ENCODE measurements at regions not wholly inside any gene's neighbourhood (a gene's known extent, or its start where the extent isn't known, plus 50 kb on each side); places are given as distances from the start of the nearest gene placed in this dataset.

GRCh38 chr19:27393591-27393990 lies 1819.4 kb downstream of the UQCRFS1 start:
- TF ChIP-seq, protein P1, sequence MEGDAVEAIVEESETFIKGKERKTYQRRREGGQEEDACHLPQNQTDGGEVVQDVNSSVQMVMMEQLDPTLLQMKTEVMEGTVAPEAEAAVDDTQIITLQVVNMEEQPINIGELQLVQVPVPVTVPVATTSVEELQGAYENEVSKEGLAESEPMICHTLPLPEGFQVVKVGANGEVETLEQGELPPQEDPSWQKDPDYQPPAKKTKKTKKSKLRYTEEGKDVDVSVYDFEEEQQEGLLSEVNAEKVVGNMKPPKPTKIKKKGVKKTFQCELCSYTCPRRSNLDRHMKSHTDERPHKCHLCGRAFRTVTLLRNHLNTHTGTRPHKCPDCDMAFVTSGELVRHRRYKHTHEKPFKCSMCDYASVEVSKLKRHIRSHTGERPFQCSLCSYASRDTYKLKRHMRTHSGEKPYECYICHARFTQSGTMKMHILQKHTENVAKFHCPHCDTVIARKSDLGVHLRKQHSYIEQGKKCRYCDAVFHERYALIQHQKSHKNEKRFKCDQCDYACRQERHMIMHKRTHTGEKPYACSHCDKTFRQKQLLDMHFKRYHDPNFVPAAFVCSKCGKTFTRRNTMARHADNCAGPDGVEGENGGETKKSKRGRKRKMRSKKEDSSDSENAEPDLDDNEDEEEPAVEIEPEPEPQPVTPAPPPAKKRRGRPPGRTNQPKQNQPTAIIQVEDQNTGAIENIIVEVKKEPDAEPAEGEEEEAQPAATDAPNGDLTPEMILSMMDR (IDR thresholded peaks at IDR 0.05), result no peak
- TF ChIP-seq POLR2AphosphoS5 (IDR thresholded peaks at IDR 0.05) (no peak), POLR2A (IDR thresholded peaks at IDR 0.05) (no peak)

Data from breast epithelium (tissue), 3 donors.